Vagina (tissue), 2 donors: ENCODE measurements at regions not wholly inside any gene's neighbourhood (a gene's known extent, or its start where the extent isn't known, plus 50 kb on each side); places are given as distances from the start of the nearest gene placed in this dataset.

Source experiments
- POLR2A ChIP-seq, 2 donors: fragments of 450-650 bp; IDR thresholded peaks; one replicate each; pipeline ENCODE4 v1.6.1; 2017; ENCODE audit warnings: antibody characterized with exemption in 2 of 2, mild to moderate bottlenecking in 2 of 2, moderate library complexity in 2 of 2
- TF ChIP-seq, protein P1 (sequence below), 3 experiments: fragments of 450-650 bp in 2 of 3; fragments of 200-600 bp in 1 of 3; sonication (generic) in 1 of 3; IDR thresholded peaks; one replicate each; pipeline ENCODE4 v1.5.1; 2017 to 2019; ENCODE audit warnings: antibody characterized with exemption in 3 of 3, mild to moderate bottlenecking in 2 of 3, moderate library complexity in 2 of 3

- TF ChIP-seq, protein P1, sequence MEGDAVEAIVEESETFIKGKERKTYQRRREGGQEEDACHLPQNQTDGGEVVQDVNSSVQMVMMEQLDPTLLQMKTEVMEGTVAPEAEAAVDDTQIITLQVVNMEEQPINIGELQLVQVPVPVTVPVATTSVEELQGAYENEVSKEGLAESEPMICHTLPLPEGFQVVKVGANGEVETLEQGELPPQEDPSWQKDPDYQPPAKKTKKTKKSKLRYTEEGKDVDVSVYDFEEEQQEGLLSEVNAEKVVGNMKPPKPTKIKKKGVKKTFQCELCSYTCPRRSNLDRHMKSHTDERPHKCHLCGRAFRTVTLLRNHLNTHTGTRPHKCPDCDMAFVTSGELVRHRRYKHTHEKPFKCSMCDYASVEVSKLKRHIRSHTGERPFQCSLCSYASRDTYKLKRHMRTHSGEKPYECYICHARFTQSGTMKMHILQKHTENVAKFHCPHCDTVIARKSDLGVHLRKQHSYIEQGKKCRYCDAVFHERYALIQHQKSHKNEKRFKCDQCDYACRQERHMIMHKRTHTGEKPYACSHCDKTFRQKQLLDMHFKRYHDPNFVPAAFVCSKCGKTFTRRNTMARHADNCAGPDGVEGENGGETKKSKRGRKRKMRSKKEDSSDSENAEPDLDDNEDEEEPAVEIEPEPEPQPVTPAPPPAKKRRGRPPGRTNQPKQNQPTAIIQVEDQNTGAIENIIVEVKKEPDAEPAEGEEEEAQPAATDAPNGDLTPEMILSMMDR (IDR thresholded peaks at IDR 0.05), result no peak
- no peak for TF ChIP-seq POLR2A (IDR thresholded peaks at IDR 0.05)
Measured at GRCh38 chr22:49073873-49074417, 753.7 kb downstream of the BRD1 start.
